Heart left ventricle (tissue), 16 donors: ENCODE measurements at regions not wholly inside any gene's neighbourhood (a gene's known extent, or its start where the extent isn't known, plus 50 kb on each side); places are given as distances from the start of the nearest gene placed in this dataset.
"Not testable (repeated sequence)": the region's sequence is repeated elsewhere in the genome, so short reads cannot be mapped to it uniquely, and the experiment has no call there.

Experiments used
- ATAC-seq, 4 donors: fragments of 200-7000 bp; cut with Tn5 transposase; one replicate each; pipeline ENCODE4 v1.9.1; 2020 to 2022; ENCODE audit warnings: moderate library complexity in 4 of 4, mild to moderate bottlenecking in 3 of 4, moderate number of reproducible peaks in 1 of 4
- DNase-seq, 5 donors: peaks; one replicate each; pipeline ENCODE4 v3.0.0-alpha.2; 2020
- H3K27ac ChIP-seq, 12 donors: fragments of 200-600 bp; sonication (generic) in 4 of 12; one replicate each; pipeline versions ENCODE4 v1.5.0 to v1.8.0; 2016 to 2022; ENCODE audit warnings: mild to moderate bottlenecking in 2 of 12
- H3K27me3 ChIP-seq, 9 donors: fragments of 200-600 bp; sonication (generic) in 2 of 9; one replicate each; pipeline versions ENCODE4 v1.5.1 to v1.8.0; 2016 to 2022; ENCODE audit warnings: mild to moderate bottlenecking in 3 of 9
- H3K36me3 ChIP-seq, 9 donors: fragments of 200-600 bp; sonication (generic) in 2 of 9; one replicate each; pipeline versions ENCODE4 v1.5.0 to v1.8.0; 2018 to 2022; ENCODE audit warnings: mild to moderate bottlenecking in 2 of 9
- H3K4me1 ChIP-seq, 12 donors: fragments of 200-600 bp; sonication (generic) in 4 of 12; one replicate each; pipeline versions ENCODE4 v1.5.0 to v1.8.0; 2016 to 2022; ENCODE audit warnings: mild to moderate bottlenecking in 3 of 12
- H3K4me3 ChIP-seq, 12 donors: fragments of 200-600 bp; sonication (generic) in 4 of 12; one replicate each; pipeline versions ENCODE4 v1.5.0 to v1.8.0; 2017 to 2022; ENCODE audit warnings: mild to moderate bottlenecking in 9 of 12, moderate library complexity in 4 of 12
- H3K9me3 ChIP-seq, 12 donors: fragments of 200-600 bp; sonication (generic) in 4 of 12; one replicate each; pipeline versions ENCODE4 v1.5.0 to v1.8.0; 2016 to 2022; ENCODE audit warnings: mild to moderate bottlenecking in 1 of 12
- CTCF ChIP-seq, 12 donors: fragments of 200-600 bp; sonication (generic) in 4 of 12; IDR thresholded peaks; one replicate each; pipeline versions ENCODE4 v1.5.0 to v1.8.0; 2018 to 2022; ENCODE audit warnings: antibody characterized with exemption in 12 of 12, mild to moderate bottlenecking in 5 of 12
- POLR2A ChIP-seq, 2 donors: fragments of 450-650 bp; IDR thresholded peaks; one replicate each; pipeline ENCODE4 v1.6.1; 2017; ENCODE audit warnings: antibody characterized with exemption in 2 of 2, mild to moderate bottlenecking in 2 of 2, moderate library complexity in 2 of 2
- WGBS, 4 donors: extraction: QIAGEN DNeasy Blood & Tissue Kit in 2 of 4; methylation state at CpG; one replicate each; pipeline versions ENCODE4 v1.1.5 to v1.1.7; 2013 to 2018; 5-methylcytosine and 5-hydroxymethylcytosine counted together
- intact Hi-C, 10 donors: fragments of 100-400 bp; cut with DNase I; formaldehyde crosslinking; loops; one replicate each; pipeline versions ENCODE4 v1.11.1 to v1.14.2; 2022
- donor health status: ischemic (EF 13 %, LVEDD 7.1; RV severe dilation, severe dysfunction).
- donor health status: healthy with polysubstance abuse.
- donor health status: DM: no; HTN: yes; CAD: no.
- donor health status: DM: no; HTN: no; CAD: no.
- donor health status: ischemic (EF 25% LVEDD 6.9; RV normal size, moderate dysfunction).
- donor health status: ischemic (EF 25% LVEDD 5.7; RV mildly dilated, moderate dysfunction).
- donor health status: healthy.
- donor health status: DM: yes; HTN: yes; CAD: no.
- donor health status: ischemic (EF 35%, LVEDD 5.7; RV mildly dilated, moderate dysfunction).
- donor health status: nonischemic (EF 11% LVEDD 7.7; RV severe dilation, severe dysfunction).
- donor health status: DM: yes; HTN: yes; CAD: no.
- donor health status: PGD.
- donor health status: ischemic (EF 29% LVEDD 5.4; RV normal size, mild dysfunction).
- donor health status: nonischemic (EF 23%, LVEDD 6.1; RV moderate dilation, normal function).

DNA sequence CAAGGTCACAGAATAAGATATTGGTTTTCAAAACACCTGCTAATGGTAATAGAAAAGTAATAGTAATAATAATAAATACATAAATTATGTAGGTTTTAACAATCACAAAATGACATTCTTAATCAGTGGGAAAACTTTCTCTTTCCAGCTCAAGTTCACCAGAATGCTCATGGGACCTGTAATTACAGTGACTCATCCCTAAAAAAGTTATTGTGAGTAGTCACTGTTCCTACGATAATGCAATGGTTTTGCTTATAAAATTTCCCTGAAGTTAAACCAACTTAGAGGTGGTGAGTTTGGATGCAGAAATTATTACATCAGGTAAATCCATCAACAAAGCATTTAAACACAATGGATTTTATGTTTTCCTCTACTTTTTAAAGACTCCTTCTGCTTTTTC lies 502.3 kb downstream of the PID1 start:
- Histone ChIP-seq H3K27me3 (no peaks in the 10 kb centered on the region), H3K27ac (peak overlapping the region in 3 of 12 donors; percentile 9 to 16 (median 14)), H3K4me1 (peaks cover 0 to 11% (median 0%) of the 10 kb centered on the region in 12 donors), H3K36me3 (no peaks in the 10 kb centered on the region), H3K4me3 (no peak overlapping the region), H3K9me3 (peaks cover 0 to 5% (median 0%) of the 10 kb centered on the region in 12 donors)
- intact Hi-C loops, result no loop called here
- DNase-seq (peak in 1 of 5 donors; percentile 18), ATAC-seq (peak in 2 of 4 donors; percentile 60 to 69)
- TF ChIP-seq CTCF (IDR thresholded peaks at IDR 0.05) (no peak), POLR2A (IDR thresholded peaks at IDR 0.05) (no peak)
- WGBS, 4 donors, result 43 to 71% (median 59%) methylated on average over 1 of the region's 1 CpG

DNA sequence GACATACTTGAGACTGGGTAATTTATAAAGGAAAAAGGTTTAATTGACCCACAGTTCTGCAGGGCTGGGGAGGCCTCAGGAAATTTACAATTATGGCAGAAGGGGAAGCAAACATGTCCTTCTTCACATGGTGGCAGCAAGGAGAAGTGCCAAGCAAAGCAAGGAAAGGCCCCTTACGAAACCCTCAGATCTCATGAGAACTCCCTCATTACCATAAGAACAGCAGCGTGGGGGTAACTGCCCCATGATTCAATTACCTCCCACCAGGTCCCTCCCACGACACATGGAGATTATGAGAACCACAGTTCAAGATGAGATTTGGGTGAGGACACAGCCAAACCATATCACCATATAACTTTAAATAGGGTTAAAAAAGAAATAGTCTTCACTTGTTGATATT lies 502.9 kb downstream of the PID1 start:
- peaks cover 0 to 11% (median 0%) of the 10 kb centered on the region in 12 donors for H3K4me1 ChIP-seq
- H3K27me3 ChIP-seq, ATAC-seq, H3K4me3 ChIP-seq, H3K9me3 ChIP-seq, H3K36me3 ChIP-seq, intact Hi-C loops, DNase-seq: not testable (repeated sequence)
- peak overlapping the region in 3 of 12 donors; percentile 9 to 16 (median 14) for H3K27ac ChIP-seq
- WGBS, 4 donors, result 53 to 71% (median 58%) methylated on average over 3 of the region's 3 CpGs

DNA sequence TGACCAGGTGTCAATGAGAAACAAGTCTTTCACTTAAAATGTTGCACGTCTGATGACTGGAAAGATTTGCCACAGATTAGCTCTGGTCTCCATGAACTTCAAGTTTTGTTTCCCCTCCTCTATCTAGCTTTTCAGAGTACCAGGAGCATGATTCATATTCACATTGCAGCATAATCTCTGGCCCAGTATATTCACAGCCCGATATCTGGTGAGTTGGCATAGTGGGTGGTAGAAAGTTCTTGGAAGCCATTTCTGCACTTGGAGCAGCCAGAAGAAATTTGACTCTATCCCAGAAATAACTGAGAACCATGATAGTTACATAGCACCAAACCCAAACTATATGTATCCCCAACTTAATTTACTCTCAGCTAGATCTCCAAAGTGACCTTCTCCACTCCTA lies 503.9 kb downstream of the PID1 start:
- peaks cover 0 to 11% (median 1%) of the 10 kb centered on the region in 12 donors for H3K4me1 ChIP-seq
- WGBS, 4 donors, result 26 to 59% (median 40%) methylated on average over 2 of the region's 2 CpGs
- TF ChIP-seq POLR2A (IDR thresholded peaks at IDR 0.05), result no peak
- no peak for TF ChIP-seq CTCF (IDR thresholded peaks at IDR 0.05)
- H3K9me3 ChIP-seq, result peaks cover 0 to 5% (median 0%) of the 10 kb centered on the region in 12 donors
- no peaks in the 10 kb centered on the region for H3K27me3 ChIP-seq
- DNase-seq (no peak), ATAC-seq (peak; percentile 46 to 81 (median 58))
- H3K27ac ChIP-seq, result no peak overlapping the region
- no peak overlapping the region for H3K4me3 ChIP-seq
- intact Hi-C loops, result no loop called here
- no peaks in the 10 kb centered on the region for H3K36me3 ChIP-seq

DNA sequence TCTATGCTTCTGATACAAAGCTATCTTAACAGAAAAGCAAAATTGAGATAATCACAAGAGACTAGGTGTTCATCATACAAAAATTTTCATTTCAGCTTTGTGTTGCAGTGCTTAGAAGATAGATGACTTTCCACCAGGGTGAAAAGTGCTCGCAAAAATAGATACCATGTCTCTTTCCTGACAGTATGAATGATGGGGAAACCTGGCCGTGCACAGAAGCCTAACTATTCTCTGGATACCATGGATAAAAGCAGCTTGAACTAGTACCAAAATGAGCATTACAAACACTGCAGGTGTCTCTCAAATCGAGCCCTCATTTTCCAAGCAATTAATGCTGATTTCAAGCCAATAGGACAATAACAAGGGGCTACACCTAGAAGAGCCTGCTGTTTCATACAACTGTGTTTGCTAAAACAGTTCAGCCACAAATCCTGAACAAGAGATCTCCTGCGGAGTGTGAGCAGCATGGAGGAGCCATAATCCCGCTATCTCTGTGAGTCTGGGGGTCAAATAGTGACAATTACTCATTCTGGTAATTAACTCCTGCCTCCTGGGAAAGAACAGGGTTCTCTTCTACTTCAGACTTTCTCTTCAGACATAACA lies 507.6 kb downstream of the PID1 start:
- Histone ChIP-seq H3K27me3 (no peaks in the 10 kb centered on the region), H3K4me3 (no peak overlapping the region), H3K9me3 (peaks cover 0 to 5% (median 0%) of the 10 kb centered on the region in 12 donors), H3K36me3 (no peaks in the 10 kb centered on the region), H3K4me1 (peaks cover 0 to 7% (median under 1%) of the 10 kb centered on the region in 12 donors), H3K27ac (no peak overlapping the region)
- 63 to 70% (median 69%) methylated on average over 5 of the region's 5 CpGs for WGBS, 4 donors
- TF ChIP-seq POLR2A (IDR thresholded peaks at IDR 0.05) (no peak), CTCF (IDR thresholded peaks at IDR 0.05) (no peak)
- DNase-seq (no peak), ATAC-seq (no peak)
- intact Hi-C loops, result no loop called here

GRCh38 chr2:228762565-228762964 lies 508.5 kb downstream of the PID1 start:
- ATAC-seq, result peak in 3 of 4 donors; percentile 61 to 83 (median 67)
- DNase-seq, result no peak

DNA sequence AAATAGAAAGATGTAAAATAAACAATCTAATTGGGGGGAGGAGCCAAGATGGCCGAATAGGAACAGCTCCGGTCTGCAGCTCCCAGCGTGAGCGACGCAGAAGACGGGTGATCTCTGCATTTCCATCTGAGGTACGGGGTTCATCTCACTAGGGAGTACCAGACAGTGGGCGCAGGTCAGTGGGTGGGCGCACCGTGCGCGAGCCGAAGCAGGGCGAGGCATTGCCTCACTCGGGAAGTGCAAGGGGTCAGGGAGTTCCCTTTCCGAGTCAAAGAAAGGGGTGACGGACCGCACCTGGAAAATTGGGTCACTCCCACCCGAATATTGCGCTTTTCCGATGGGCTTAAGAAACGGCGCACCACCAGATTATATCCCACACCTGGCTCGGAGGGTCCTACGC lies 515.4 kb downstream of the PID1 start:
- H3K27ac ChIP-seq, intact Hi-C loops, ATAC-seq, H3K27me3 ChIP-seq, DNase-seq, H3K36me3 ChIP-seq, H3K4me1 ChIP-seq, H3K4me3 ChIP-seq: not testable (repeated sequence)
- WGBS, 4 donors, result 92 to 95% (median 94%) methylated on average over 25 of the region's 25 CpGs
- peaks cover 0 to 15% (median 0%) of the 10 kb centered on the region in 12 donors for H3K9me3 ChIP-seq

More at GRCh38 chr2:228762565-228762964, 508.5 kb downstream of the PID1 start:
- WGBS, 4 donors, result 52 to 74% (median 69%) methylated on average over 2 of the region's 2 CpGs
- Histone ChIP-seq H3K9me3 (no peaks in the 10 kb centered on the region), H3K4me1 (peaks cover 0 to 7% (median 0%) of the 10 kb centered on the region in 12 donors), H3K36me3 (no peaks in the 10 kb centered on the region), H3K27ac (no peak overlapping the region), H3K27me3 (no peaks in the 10 kb centered on the region), H3K4me3 (no peak overlapping the region)
- TF ChIP-seq CTCF (IDR thresholded peaks at IDR 0.05) (no peak), POLR2A (IDR thresholded peaks at IDR 0.05) (no peak)
- intact Hi-C loops, result no loop called here
